GM21447 (cell line): ENCODE measurements at regions not wholly inside any gene's neighbourhood (a gene's known extent, or its start where the extent isn't known, plus 50 kb on each side); places are given as distances from the start of the nearest gene placed in this dataset.

Experiments used
- ATAC-seq: cut with Tn5 transposase; IDR thresholded peaks from one replicate; pipeline ENCODE4 v1.9.1; 2021; ENCODE audit not compliant: unreplicated experiment

DNA sequence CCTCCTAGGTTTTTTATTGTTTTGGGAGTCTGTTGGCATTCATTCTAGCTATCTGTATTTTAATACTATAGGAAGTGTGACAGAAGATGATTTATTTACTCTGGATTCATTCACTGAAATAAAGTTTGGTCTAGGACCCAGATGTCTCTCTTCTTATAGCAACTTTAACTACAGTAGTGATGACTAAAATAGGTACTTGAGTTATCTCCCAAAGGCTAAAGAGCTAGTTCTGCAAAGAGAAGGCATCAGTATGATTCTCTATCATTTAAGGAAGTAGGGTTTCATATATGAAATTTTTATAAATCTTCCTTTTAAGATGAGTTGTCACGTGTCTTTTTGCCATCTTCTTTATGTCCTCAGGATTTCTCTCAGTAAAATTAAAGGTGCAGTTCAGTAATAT lies 507.4 kb downstream of the KCTD12 start:
- ATAC-seq = no peak

DNA sequence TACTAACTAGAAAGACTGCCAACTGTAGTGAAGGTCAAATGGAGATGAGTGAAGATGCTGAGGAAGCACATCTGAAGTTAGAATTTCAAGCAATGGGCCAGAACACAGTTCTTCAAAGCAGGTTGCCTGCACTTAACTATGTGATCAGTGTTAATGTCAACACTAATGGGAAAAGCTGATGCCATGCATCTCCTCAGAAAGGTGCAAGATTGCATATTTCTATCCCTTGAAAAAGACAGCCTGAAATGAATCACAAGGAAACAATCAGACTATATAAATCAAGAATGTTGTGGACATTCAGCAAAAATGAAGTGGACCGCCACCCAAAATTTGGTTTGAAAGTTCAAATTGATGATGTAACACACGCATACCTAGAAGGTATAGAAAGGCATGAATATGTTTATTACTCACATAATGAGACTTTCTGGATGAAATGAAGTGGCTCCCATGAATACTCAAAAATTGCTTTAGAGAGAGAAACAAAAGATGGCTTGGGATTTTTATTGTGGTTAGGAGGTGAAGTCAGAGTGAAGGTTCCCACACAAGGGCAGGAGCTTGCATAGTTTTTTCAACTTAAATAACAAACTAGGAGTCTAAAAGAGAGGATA lies 522.4 kb downstream of the KCTD12 start:
- no peak for ATAC-seq

DNA sequence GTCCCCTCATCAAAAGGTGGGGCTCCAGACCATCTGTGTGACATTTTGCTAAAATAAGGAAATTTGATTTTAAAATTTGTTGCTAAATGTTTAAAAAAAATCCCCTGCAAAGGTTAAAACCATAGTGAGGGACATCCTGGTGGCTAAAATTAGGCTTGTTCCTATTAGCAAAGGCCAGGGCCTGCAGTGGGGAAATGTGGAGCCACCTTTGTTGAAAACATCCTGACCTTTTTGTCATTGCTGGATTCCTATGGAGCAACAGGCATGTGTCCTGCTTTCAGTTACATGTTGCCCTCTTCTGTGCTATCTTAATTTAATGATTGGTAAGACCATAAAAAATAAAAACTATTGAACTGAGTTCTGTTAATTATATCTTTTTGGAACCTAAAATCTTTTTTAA lies 524.3 kb downstream of the KCTD12 start:
- no peak for ATAC-seq

DNA sequence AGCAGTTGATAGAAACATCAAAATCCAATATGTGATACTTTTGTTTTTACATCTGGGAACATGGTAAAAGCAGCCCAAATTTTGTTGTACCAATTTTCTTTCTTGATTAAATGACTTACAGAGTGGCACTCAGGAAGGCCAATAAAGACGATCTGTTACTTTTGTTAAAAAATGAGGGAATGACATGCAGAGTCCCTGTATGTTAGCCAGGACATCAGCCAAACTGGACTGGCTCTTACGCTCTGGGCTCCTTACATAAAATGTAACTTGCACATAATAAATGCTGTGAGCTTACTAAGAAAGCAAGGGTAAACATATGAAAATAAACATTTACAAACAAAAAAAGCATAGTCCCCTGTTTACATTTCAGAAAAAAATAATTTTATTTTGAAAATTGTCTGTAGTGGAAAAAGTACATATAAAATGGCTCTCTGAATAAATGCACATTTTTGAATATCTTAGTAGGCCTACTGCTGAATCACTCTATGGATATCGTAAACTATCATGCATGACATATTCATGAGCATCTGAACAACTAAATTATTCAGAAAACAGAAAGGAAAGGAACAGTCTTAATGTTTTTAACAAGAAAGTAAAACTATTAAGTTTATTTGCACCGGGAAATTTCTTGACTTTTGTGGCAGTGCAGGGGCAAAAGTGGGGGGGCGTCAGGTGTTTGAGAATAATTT lies 534.5 kb downstream of the KCTD12 start:
- ATAC-seq = no peak

DNA sequence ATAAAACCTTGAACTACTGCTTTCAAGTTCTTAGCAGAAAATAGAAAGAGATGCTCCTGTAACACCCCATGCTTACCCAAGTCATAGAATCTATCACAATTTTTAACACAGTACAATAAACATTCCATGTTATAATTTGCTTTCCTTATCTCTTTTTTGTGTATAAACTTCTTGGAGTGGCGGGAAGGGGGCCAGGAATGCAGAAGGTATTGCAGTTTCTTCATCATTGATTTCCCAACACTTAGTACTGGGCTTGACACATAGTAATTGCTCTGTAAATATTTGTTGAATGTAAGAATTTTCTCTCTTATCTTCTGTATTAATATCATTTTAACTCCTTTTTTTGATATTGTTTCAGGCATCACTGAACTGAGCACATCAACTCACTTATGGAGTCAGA lies 535.8 kb downstream of the KCTD12 start:
- ATAC-seq = no peak

DNA sequence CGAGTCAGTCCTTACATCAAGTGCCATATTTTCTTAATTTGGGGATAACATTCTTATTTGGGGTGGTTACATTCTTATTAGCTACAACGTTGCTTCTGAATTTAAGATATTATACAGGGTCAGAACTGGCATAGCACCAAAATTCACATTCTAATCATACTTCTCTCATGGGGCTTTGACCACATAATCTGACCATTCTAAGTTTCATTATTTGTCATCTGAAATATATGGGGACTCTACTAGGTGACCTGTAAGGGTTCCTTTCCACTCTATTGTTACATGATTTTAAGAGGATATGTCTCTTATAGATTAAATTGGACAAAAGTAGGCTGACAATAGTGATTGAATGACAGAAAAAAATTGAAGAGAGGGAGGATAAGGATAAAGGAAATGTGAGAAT lies 536.5 kb downstream of the KCTD12 start:
- ATAC-seq = no peak

DNA sequence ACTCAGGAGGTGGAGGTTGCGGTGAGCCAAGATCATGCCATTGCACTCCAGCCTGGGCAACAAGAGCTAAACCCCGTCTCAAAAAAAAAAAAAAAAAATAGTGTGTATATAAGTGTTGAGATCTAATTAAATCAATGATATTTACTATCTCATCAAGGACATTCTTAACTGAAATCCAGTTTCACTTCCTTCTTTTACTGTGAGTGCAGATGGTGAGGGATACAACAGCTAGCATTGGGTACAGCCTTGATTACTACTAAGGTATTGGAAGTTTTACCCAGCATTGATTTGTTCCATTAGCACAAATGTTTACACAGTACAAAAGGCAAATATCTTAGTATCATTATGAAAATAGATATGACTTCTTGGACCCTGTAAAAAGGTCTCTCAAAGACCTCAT lies 546.6 kb downstream of the KCTD12 start:
- no peak for ATAC-seq

DNA sequence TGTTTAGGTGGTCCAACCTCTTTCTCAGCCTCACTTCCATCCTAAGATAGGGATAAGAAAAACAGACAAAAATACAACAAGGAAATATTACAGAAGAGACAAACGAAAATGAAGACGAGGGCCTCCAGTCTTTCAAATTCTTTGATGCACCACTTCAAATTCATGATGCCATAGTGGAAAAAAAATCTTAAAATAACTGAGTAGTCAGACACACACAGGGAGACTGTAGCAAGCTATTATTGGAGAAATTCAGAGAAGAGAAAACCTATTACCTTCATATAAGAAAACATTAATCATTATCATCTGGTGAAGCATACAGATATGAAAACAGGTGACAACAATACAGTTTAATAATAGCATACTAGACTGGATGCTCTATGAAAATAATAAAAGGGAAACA lies 548.2 kb downstream of the KCTD12 start:
- no peak for ATAC-seq

DNA sequence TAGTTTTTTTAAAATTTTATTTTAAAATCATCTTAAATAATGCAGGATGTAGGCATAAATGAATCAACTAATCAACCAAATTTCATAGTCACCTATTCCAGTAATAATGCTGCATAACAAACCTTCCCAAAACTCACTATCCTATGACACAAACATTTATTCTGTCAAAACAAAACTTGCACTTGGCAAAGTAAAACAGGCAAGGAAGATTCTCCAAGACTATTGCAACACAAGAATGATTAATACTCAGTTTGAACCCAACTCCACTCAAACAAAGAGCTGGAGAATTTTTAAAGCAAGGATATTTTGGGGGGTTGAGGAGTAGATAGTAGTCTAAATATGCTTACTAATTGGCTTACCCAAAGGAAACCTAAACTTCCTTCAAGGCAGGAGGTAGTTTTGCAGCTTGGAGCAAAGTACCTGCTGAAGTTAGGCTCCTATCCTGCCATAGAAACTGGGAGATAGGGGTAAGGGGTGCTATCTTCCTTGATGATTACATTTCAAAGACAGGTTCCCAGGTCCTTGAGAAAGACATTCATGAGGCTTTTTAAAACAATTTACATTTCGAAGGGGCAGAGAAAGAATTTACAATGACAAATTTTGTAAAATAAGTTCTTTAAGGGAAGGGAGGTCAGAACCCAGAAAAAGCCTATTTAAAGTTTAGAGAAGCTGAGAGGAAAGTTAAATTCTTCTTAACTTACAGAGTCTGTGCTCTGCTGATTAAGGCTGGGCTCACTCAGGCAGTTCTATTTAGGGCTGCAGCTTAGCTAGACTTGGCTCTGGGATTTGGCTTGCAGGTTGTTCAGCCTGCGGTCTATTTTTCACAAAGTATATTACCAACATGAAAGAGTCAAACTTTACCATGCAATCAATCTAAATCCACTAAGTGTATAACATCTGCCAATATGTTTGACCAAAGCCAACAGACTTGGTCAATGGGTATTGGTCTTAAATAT lies 549.0 kb downstream of the KCTD12 start:
- no peak for ATAC-seq

DNA sequence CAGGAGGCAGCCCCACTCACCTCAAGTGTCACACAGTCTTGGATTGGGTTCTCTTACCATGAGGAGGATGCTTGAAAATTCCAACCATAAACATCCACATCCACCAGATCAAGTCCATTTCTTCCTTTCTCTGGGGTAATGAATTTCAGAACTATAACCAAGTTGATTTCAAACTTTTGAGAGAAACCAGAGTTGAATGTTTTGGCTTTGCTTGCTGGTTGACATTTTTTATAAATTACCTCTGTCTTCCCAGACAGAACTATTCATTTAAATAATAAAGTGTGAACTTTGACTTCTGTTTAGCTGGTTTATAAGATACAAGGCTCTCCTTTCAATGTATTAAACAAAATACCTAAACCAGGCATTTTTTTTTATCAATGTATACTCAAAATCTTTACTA lies 550.7 kb downstream of the KCTD12 start:
- ATAC-seq = no peak

DNA sequence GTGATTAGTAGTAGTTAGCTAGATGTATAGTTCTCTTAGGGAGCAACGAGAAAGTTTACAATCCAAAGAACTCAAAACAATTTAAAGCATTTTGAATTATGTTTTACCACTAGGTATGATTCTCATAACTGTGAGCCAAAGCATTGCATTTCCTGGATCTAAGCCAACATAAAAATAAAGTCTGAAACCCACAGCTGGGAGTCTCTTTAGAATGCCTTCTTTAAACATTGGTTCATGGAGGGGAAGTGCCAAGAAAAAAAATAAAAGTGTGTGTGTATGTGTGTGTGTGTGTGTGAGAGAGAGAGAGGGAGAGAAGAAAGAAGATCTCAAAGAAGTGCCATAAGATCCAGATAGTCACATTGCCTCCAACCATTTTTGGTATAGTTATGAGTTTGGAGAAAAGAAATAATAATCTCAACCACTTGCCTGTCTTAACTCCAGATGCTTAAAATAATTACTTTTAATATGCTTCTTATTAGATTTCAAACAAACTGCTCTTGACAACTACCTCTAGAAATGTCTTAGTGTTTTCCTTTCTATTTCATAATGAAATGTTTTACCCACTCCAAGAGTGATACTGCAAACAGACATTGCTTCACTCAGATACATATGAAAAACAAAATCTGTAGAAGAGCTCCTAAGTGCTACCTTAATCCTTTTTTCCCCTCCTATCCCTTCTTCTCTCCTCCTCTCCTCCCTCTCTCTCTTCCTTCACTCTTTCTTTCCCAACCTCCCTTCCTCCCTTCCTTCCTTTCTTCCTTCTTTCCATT lies 554.1 kb downstream of the KCTD12 start:
- no peak for ATAC-seq

DNA sequence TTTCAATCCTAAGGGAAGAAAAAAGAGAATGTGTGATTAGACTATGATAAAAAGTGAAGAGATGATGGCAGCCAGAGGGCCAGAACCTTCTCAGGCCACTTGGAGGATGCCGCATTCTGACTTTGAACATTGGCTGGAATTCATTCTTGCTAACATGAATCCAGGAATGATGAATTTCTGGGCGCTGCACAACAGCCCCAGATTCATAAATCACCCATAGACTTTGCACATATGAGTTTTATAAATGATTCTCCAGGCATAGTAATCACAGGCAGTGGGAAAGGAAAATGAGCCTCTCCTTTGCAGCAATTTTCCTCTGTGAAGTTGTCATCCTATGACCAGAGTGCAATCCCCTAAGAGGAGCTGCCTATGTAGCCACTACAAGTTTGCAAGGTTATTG lies 555.4 kb downstream of the KCTD12 start:
- ATAC-seq = no peak

DNA sequence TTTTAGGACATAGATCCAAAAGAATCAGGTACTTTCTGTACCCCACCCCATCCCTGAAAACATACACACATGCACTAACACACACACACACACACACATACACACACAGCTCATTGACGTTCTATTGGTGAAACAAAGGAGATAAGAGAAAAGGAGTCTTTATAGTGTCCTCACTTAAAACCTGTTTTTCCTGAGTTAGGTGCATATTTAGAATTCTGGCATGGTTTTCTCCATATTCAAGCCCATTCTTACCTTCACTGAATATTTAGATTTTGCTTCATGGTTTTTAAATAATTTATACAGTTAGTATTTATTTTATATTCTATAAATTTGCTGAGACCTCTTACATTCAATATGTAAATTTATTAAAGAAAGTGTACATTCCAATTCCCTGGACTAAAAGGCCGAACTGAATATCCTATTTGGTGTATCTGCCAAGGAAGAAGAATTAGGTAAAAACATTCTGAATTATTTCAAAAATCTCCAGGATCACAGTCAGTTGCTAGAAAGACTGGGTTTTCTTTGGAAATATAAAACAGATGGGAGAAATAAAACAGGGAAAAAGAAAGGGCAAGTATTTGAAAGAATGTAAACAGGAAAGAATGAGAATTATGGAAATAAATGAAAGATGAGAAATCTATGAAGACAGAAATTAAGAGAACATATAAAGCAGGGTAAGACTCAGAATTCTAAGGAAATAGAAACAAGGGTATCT lies 556.2 kb downstream of the KCTD12 start:
- no peak for ATAC-seq

DNA sequence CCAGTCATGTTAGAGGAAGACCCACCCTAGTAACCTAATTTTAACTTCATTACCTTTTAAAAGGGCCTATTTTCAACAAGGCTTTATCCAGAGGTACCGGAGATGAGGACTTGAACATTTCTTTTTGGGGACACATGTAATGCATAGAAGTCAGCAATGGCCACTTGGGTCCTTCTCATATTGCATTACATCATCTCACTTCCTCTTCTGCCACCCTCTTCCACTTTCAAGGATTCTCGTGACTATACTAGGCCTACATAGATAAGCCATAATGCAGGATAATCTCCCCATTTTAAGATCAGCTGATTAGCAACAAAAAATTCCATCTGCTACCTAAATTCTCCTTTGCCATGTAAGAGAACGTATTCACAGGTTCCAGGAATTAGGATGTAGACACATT lies 557.2 kb downstream of the KCTD12 start:
- ATAC-seq = no peak

DNA sequence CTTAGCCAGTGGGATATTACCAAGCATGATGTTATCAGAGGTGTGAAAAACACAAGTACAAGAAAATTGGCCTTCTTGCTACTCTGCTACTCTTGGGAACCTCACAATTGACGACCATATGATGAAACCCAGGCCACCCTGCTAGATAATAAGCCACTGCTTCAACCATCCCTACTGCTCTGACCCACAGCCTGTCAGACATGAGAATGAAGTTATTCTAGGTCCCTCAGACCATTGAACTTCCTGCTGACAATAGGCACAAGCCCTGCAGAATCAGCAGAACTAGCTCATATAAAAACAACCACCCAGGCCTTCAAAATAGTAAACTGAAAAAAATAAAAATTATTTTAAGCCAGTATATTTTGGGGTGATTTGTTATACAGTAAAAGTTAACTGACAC lies 559.9 kb downstream of the KCTD12 start:
- no peak for ATAC-seq

DNA sequence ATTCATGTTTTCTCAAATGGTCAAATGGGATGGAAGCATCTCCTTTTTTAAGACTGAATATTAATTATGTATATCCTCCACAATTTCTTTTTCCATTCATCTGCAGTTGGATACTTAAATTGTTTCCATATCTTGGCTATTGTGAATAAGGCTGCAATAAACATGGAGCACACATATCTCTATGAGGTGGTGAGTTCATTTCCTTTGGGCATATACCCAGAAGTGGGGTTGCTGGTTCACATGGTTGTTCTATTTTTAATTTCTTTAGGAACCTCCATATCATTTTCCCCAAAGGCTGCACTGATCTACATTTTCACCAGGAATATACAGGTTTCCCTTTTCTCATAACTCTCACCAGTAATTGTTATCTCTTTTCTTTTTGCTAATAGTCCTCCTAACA lies 566.3 kb downstream of the KCTD12 start:
- no peak for ATAC-seq

DNA sequence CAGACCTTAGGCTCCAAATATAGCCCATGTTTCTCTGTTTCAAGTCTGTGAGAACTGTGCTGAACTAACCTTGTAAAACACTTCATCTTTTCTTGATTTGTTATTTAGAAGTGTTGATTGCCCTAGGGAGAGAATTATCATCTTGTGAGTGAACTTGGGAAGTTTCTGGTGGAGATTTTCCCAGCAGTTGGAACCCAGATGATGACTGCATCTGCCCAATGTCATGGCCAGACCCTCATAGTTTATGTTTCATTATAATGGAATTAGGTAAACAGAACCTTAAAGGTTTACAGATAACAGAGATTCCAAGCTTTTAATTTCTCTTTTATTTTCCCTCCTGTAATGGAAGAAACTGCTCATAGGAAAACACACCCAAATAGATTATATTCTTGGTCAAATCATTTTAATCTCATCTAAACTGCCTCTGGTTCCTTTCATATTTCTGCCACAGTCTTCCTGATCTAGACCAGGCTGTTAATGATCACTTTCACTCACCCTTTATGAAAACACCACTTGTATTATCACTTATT lies 569.1 kb downstream of the KCTD12 start:
- ATAC-seq = no peak

DNA sequence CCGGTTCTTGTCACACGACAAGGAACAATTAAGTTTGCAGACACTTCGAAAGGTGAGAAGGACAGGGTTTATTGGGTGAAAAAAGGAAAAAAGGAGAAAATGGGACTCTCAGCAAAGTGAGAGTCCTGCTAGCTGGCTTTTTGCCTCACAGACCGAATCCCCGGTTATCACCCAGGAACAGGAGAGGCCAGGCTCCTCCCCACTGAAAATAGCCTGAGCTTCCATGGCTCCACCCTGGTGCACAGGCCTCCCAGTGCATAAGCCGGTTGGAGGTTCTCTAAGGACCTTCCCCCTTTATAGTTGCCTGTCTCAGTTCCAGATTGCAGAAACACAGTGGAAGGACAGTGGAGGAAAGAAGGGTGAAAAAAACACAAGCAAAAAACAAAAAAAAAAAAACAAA lies 571.7 kb downstream of the KCTD12 start:
- ATAC-seq = no peak

DNA sequence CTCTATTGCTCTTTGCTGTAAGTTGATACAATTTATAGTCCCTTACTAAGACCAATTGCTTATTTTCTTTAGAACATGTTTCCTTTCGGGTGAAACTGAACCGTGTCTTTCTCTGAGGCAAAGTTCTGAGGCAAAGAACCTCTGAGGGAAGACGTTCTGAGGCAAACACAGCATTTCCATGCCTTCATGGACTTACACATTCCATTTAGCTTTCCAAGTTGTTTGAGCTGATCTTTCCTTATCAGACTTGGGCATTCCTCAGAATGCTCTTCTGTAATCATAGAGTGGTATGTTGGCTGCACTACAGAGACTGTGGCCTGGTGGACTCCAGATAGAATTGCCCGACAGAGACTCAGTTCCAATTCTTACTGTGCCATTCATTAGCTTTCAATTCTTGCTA lies 579.1 kb downstream of the KCTD12 start:
- ATAC-seq = no peak

DNA sequence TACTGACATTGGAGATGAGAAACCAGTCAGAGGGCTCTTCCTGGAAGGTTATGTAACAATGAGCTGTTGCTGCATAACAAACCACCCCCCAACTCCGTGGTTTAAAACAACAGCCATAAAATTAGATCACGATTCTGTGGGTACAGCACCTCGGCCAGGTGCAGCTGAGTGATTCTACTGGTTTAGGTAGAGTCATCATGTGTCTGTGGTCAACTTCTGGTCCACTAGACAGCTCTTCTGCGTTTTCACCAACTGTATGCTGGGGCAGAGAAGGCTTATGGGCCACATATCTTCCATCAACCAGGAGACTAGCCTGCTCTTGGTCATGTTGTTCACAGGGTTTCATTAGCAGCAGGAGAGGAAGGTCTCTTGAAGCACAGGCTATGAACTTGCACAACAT lies 585.5 kb downstream of the KCTD12 start:
- no peak for ATAC-seq
